SK-N-SH (cell line): ENCODE measurements at regions not wholly inside any gene's neighbourhood (a gene's known extent, or its start where the extent isn't known, plus 50 kb on each side); places are given as distances from the start of the nearest gene placed in this dataset.

ENCODE experiments used
- CTCF ChIA-PET: fragments of 300-600, 350-600 bp; formaldehyde crosslinking; extraction: SDS; loops from one replicate; lab custom pipeline; 2021; lab: Yijun Ruan, JAX
- POLR2A ChIA-PET: fragments of 350-600 bp; sonication (Branson Sonifier 250); formaldehyde crosslinking; extraction: SDS; loops from one replicate; lab custom pipeline; 2020; ENCODE audit warnings: antibody characterized with exemption, inconsistent platforms; lab: Yijun Ruan, JAX
- DNase-seq: peaks from one replicate; pipeline ENCODE4 v3.0.0; 2012
- H2AFZ ChIP-seq: fragments of 200-600 bp; sonication (generic); 2 replicates; pipeline ENCODE4 v1.8.1; 2016; ENCODE audit warnings: antibody characterized with exemption, mild to moderate bottlenecking, low read depth
- H3F3A ChIP-seq: fragments of 200-600 bp; sonication (generic); replicated peaks from 2 replicates; pipeline ENCODE3; 2016; ENCODE audit warnings: antibody characterized with exemption, mild to moderate bottlenecking; ENCODE audit not compliant: insufficient read depth
- H3K27ac ChIP-seq, 2 experiments: fragments of 200-500 bp in 1 of 2; fragments of 200-600 bp in 1 of 2; sonication (Bioruptor generic) in 1 of 2; sonication (generic), shearing (Covaris generic) in 1 of 2; 2 replicates each; pipeline versions ENCODE4 v1.5.1 to v1.6.1; 2014 to 2016; ENCODE audit warnings: low read depth in 2 of 2, inconsistent platforms in 1 of 2, low read length in 1 of 2, mild to moderate bottlenecking in 1 of 2, mixed read lengths in 1 of 2
- H3K27me3 ChIP-seq: fragments of 200-600 bp; sonication (generic), shearing (Covaris generic); 2 replicates; pipeline ENCODE4 v1.6.1; 2016; ENCODE audit warnings: mixed run types; ENCODE audit not compliant: insufficient read depth
- H3K36me3 ChIP-seq, 2 experiments: fragments of 200-500 bp in 1 of 2; fragments of 200-600 bp in 1 of 2; sonication (Bioruptor generic) in 1 of 2; sonication (generic) in 1 of 2; replicated peaks in 1 of 2; 2 replicates each; pipeline versions ENCODE3 to v1.5.1; 2014 to 2016; ENCODE audit warnings: low read length in 1 of 2, mild to moderate bottlenecking in 1 of 2; ENCODE audit not compliant: insufficient read depth in 2 of 2, control insufficient read depth in 1 of 2
- H3K4me1 ChIP-seq, 2 experiments: fragments of 200-500 bp in 1 of 2; fragments of 200-600 bp in 1 of 2; sonication (Bioruptor generic) in 1 of 2; sonication (generic), shearing (Covaris generic) in 1 of 2; 2 replicates each; pipeline versions ENCODE4 v1.5.1 to v1.6.1; 2014 to 2016; ENCODE audit warnings: low read depth in 1 of 2, low read length in 1 of 2, mixed run types in 1 of 2; ENCODE audit not compliant: insufficient read depth in 2 of 2, control insufficient read depth in 1 of 2
- H3K4me2 ChIP-seq: fragments of 200-600 bp; sonication (generic), shearing (Covaris generic); 2 replicates; pipeline ENCODE4 v1.6.1; 2017; ENCODE audit warnings: mixed run types
- H3K4me3 ChIP-seq, 2 experiments: fragments of 200-500 bp in 1 of 2; fragments of 200-600 bp in 1 of 2; sonication (Bioruptor generic) in 1 of 2; sonication (generic), shearing (Covaris generic) in 1 of 2; 2 replicates each; pipeline versions ENCODE4 v1.5.1 to v1.8.1; 2014 to 2016; ENCODE audit warnings: low read depth in 2 of 2, inconsistent platforms in 1 of 2, low read length in 1 of 2, mild to moderate bottlenecking in 1 of 2, mixed read lengths in 1 of 2, moderate library complexity in 1 of 2
- H3K79me2 ChIP-seq: fragments of 200-600 bp; sonication (generic); 2 replicates; pipeline ENCODE4 v1.8.1; 2017; ENCODE audit warnings: mild to moderate bottlenecking; ENCODE audit not compliant: insufficient read depth
- H3K9ac ChIP-seq: fragments of 200-600 bp; sonication (generic); 2 replicates; pipeline ENCODE4 v1.6.1; 2017; ENCODE audit warnings: mixed run types
- H3K9me2 ChIP-seq: fragments of 200-600 bp; sonication (generic); 2 replicates; pipeline ENCODE4 v1.6.1; 2017; ENCODE audit warnings: mixed run types
- H3K9me3 ChIP-seq: fragments of 200-600 bp; sonication (generic); 2 replicates; pipeline ENCODE4 v1.6.1; 2017; ENCODE audit warnings: mixed run types, mild to moderate bottlenecking, moderate library complexity
- H4K20me1 ChIP-seq: fragments of 200-600 bp; sonication (generic); 2 replicates; pipeline ENCODE4 v1.6.1; 2017; ENCODE audit warnings: mild to moderate bottlenecking, mixed run types; ENCODE audit not compliant: insufficient read depth
- CTCF ChIP-seq: fragments of 200-600 bp; sonication (generic); IDR thresholded peaks from 2 replicates; pipeline ENCODE4 v1.6.1; 2017; ENCODE audit warnings: antibody characterized with exemption, mild to moderate bottlenecking, moderate library complexity
- ELF1 ChIP-seq: IDR thresholded peaks from 2 replicates; pipeline ENCODE4 v1.4.0; 2012
- EP300 ChIP-seq, 2 experiments: IDR thresholded peaks; 2 replicates each; pipeline versions ENCODE4 v1.4.0 to v1.6.1; 2012; ENCODE audit warnings: borderline replicate concordance in 1 of 2, low read depth in 1 of 2, low read length in 1 of 2
- EZH2phosphoT487 ChIP-seq: fragments of 200-600 bp; sonication (generic); IDR thresholded peaks from 2 replicates; pipeline ENCODE4 v1.6.1; 2017; ENCODE audit warnings: low read depth, mixed run types, mild to moderate bottlenecking, antibody characterized with exemption, moderate library complexity, borderline replicate concordance
- FOSL2 ChIP-seq: IDR thresholded peaks from 2 replicates; pipeline ENCODE4 v1.4.0; 2012; ENCODE audit warnings: low read depth, mild to moderate bottlenecking, moderate library complexity, borderline replicate concordance
- FOXM1 ChIP-seq: IDR thresholded peaks from 2 replicates; pipeline ENCODE4 v1.4.0; 2012; ENCODE audit warnings: low read depth, mild to moderate bottlenecking
- IRF3 ChIP-seq: fragments of 150-350 bp; IDR thresholded peaks from 2 replicates; pipeline ENCODE4 v1.6.1; 2016; ENCODE audit warnings: mild to moderate bottlenecking, low read depth, low read length
- JUND ChIP-seq: IDR thresholded peaks from 2 replicates; pipeline ENCODE4 v1.4.0; 2012
- MXI1 ChIP-seq: IDR thresholded peaks from 2 replicates; pipeline ENCODE4 v1.6.1; 2012; ENCODE audit warnings: mild to moderate bottlenecking, low read depth, low read length, improper control_type of control experiment
- NRF1 ChIP-seq: IDR thresholded peaks from 2 replicates; pipeline ENCODE4 v1.6.1; 2012; ENCODE audit warnings: low read depth, mild to moderate bottlenecking, low read length
- RAD21 ChIP-seq: IDR thresholded peaks from 2 replicates; pipeline ENCODE4 v1.6.1; 2012; ENCODE audit warnings: mild to moderate bottlenecking, low read length
- REST ChIP-seq: IDR thresholded peaks from 2 replicates; pipeline ENCODE4 v1.6.1; 2012; ENCODE audit warnings: mild to moderate bottlenecking, low read depth, low read length, moderate library complexity
- RFX5 ChIP-seq: IDR thresholded peaks from 2 replicates; pipeline ENCODE4 v1.6.1; 2012; ENCODE audit warnings: mild to moderate bottlenecking, improper control_type of control experiment, low read length
- RXRA ChIP-seq: IDR thresholded peaks from 2 replicates; pipeline ENCODE4 v1.4.0; 2012; ENCODE audit warnings: low read depth, mild to moderate bottlenecking, borderline replicate concordance
- SIN3A ChIP-seq: IDR thresholded peaks from 2 replicates; pipeline ENCODE4 v1.6.1; 2012; ENCODE audit warnings: low read depth, mild to moderate bottlenecking, low read length, moderate library complexity, borderline replicate concordance
- SMC3 ChIP-seq: IDR thresholded peaks from 2 replicates; pipeline ENCODE4 v1.6.1; 2012; ENCODE audit warnings: low read depth, low read length, improper control_type of control experiment
- USF1 ChIP-seq: IDR thresholded peaks from 2 replicates; pipeline ENCODE4 v1.4.0; 2012; ENCODE audit warnings: low read depth, borderline replicate concordance
- USF2 ChIP-seq: fragments of 150-350 bp; IDR thresholded peaks from 2 replicates; pipeline ENCODE4 v1.6.1; 2017; ENCODE audit warnings: antibody characterized with exemption, low read length, low read depth, borderline replicate concordance
- YY1 ChIP-seq: IDR thresholded peaks from 2 replicates; pipeline ENCODE4 v1.4.0; 2012; ENCODE audit warnings: low read depth, mild to moderate bottlenecking
- ZBTB33 ChIP-seq: IDR thresholded peaks from 2 replicates; pipeline ENCODE4 v1.4.0; 2012; ENCODE audit warnings: low read depth, borderline replicate concordance
- WGBS: methylation state at CpG from one replicate; pipeline ENCODE4 v1.1.6; 2017; ENCODE audit warnings: low lambda C conversion rate; 5-methylcytosine and 5-hydroxymethylcytosine counted together

- no peak for TF ChIP-seq USF2
- TF ChIP-seq ZBTB33 = no peak
- TF ChIP-seq JUND = no peak
- no peak for TF ChIP-seq IRF3
- no peak for TF ChIP-seq REST
- no peak for TF ChIP-seq EP300 (IDR thresholded peaks at IDR 0.05; ENCODE audit: borderline replicate concordance in 1 of 2, low read depth in 1 of 2, low read length in 1 of 2)
These were observed 566.2 kb upstream of the WWC1 start (continued) for GRCh38 chr5:167725264-167725663.

GRCh38 chr5:167725741-167726140, 565.7 kb upstream of the WWC1 start:
- Histone ChIP-seq H3K4me3 (no peak overlapping the region), H3K9me2 (no peaks in the 10 kb centered on the region), H3K4me2 (no peak overlapping the region), H3K27me3 (no peaks in the 10 kb centered on the region), H4K20me1 (no peaks in the 10 kb centered on the region), H3K9ac (no peak overlapping the region), H3F3A (peaks cover 10% of the 10 kb centered on the region), H2AFZ (no peak overlapping the region), H3K9me3 (no peaks in the 10 kb centered on the region), H3K36me3 (no peaks in the 10 kb centered on the region), H3K79me2 (no peaks in the 10 kb centered on the region), H3K27ac (no peak overlapping the region), H3K4me1 (peaks cover 4 to 21% of the 10 kb centered on the region in 2 experiments; a peak in 3 of 4 replicates)
- DNase-seq = no peak
- CTCF ChIA-PET = interaction anchor here (0.6 to 1.8 kb wide), 3 partner anchors 321 to 494 kb away, joined by 4 to 8 read pairs (median 5); no protein-coding TSS in a partner anchor
- POLR2A ChIA-PET = no interaction called here
- 92% methylated on average over 7 of the region's 7 CpGs for WGBS
- no peak for TF ChIP-seq FOSL2
- no peak for TF ChIP-seq RAD21
- TF ChIP-seq USF1 = no peak
- no peak for TF ChIP-seq SIN3A
- TF ChIP-seq MXI1 = no peak
- TF ChIP-seq NRF1 = no peak
- no peak for TF ChIP-seq FOXM1
- no peak for TF ChIP-seq USF2
- TF ChIP-seq SMC3 = no peak
- no peak for TF ChIP-seq ELF1
- no peak for TF ChIP-seq EZH2phosphoT487
- TF ChIP-seq YY1 = no peak
- TF ChIP-seq EP300 (IDR thresholded peaks at IDR 0.05; ENCODE audit: borderline replicate concordance in 1 of 2, low read depth in 1 of 2, low read length in 1 of 2) = no peak
- no peak for TF ChIP-seq RFX5
- no peak for TF ChIP-seq CTCF
- no peak for TF ChIP-seq RXRA
